ENCODE measurements at regions not wholly inside any gene's neighbourhood (a gene's known extent, or its start where the extent isn't known, plus 50 kb on each side); places are given as distances from the start of the nearest gene placed in this dataset.

DNA sequence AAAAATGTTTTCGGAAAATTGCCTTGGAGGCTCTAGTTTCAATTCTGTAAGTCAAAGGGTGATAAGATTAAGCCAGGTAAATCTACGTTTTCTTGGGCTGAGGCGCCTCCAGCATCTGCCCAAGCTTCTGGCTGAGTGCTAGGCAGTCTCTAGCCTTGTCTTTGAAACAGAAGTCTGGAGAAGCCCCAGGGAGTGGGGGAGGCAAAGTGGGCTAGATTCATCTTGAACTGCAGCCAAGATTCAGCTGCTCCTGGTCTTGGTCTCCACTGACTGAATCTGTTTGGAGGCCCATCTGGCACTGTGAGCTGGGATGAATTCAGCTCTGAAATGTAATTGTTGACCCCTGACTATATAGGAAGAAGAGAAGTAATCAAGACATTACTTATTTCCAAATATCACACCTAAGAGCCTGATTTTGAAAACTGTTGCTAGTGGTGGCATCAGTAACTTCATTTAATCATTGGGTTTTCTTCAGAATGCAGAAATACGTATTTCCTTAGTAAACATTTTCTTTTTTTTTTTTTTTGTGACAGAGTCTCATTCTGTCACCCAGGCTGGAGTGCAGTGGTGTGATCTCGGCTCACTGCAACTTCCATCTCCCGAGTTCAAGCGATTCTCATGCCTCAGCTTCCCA is 187.3 kb upstream of the LEF1 start:
- DNase-seq (ENCODE audit: low read depth): no peak
- no peak for TF ChIP-seq CTCF (conservative IDR thresholded peaks at IDR 0.05; ENCODE audit: low read depth, low read length)
- no peak overlapping the region for H3K4me3 ChIP-seq (ENCODE audit: low read length)

DNA sequence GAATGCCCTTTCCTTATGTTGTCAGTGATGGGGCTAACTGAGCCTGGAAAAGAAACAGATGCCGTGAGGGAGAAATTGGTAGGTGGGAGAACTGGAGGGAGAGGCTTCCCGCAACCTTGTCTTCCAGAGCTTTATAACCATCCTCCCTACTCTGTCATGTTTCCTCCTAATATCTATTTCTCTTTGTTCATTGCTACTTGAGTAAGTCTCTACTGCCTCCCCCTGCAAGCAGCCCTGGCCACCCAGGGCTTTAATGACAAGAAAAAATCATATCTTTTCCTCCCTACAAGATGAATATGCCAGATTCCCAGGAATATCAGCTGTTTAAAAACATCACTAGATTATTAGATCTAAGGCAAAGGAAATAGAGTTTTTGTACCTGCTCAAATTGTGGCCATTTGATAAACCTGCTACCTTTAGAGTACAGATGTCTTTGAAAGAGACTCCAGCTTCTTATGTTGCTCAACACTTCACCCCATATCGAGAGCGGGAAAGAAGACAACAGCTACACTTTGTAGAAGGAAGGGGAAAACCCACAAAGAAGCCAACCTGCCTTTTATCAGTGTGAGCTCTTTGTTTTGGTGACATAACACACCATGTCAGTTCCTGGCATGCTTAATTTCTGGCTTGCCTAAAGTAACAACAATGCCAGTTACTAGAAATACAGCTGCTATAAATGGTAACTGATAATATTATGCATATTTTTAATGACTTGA is 186.6 kb upstream of the LEF1 start:
- no peak overlapping the region for H3K4me3 ChIP-seq (ENCODE audit: low read length)
- no peak for DNase-seq (ENCODE audit: low read depth)
- TF ChIP-seq CTCF (conservative IDR thresholded peaks at IDR 0.05; ENCODE audit: low read depth, low read length): no peak

GRCh38 chr4:108352664-108353308 is 184.1 kb upstream of the LEF1 start:
- TF ChIP-seq CTCF (conservative IDR thresholded peaks at IDR 0.05; ENCODE audit: low read depth, low read length): no peak
- H3K4me3 ChIP-seq (ENCODE audit: low read length): no peak overlapping the region
- DNase-seq (ENCODE audit: low read depth): no peak

DNA sequence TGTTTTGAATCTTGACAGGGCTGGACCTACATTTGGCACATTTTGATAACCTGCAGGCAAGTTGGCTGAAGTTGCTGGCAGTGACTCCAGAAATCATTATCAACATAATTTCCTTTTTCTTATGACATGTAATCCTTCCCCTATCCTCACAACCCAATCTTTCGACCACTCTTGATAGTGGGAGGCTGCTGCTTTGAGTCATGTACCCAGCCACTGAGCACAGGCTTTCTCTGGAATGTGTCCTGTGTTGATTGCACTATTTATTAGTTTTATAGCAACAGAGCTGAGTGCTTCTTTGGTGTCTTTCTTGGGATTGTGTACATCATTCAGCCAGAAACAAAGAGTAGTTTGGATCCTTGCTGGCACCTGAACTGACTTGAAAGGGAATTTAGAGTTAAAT is 183.1 kb upstream of the LEF1 start:
- no peak for TF ChIP-seq CTCF (conservative IDR thresholded peaks at IDR 0.05; ENCODE audit: low read depth, low read length)
- DNase-seq (ENCODE audit: low read depth): no peak
- H3K4me3 ChIP-seq (ENCODE audit: low read length): no peak overlapping the region

- no peak for TF ChIP-seq CTCF (conservative IDR thresholded peaks at IDR 0.05; ENCODE audit: low read depth, low read length)
- no peak overlapping the region for H3K4me3 ChIP-seq (ENCODE audit: low read length)
- no peak for DNase-seq (ENCODE audit: low read depth)
Measured at GRCh38 chr4:108350332-108350731, 181.6 kb upstream of the LEF1 start.

DNA sequence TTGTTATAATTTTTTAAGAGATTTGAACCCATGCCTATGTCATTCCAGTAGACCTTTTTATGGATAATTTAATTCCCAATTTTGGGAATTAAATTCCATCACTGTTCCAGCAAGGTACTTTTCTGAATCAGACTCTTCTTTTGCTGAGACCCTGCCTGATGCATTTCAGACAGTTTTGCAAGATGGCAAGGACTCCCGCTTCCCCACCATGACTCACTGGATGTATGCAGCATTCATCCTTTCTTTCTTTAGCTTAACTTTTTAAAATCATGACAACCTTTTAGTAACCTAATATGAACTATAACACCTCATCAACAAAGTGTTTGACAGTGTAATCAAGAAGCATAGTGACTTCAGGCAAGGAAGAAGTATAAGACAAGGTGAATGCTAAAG is 178.1 kb upstream of the LEF1 start:
- no peak for TF ChIP-seq CTCF (conservative IDR thresholded peaks at IDR 0.05; ENCODE audit: low read depth, low read length)
- no peak for DNase-seq (ENCODE audit: low read depth)
- H3K4me3 ChIP-seq (ENCODE audit: low read length): no peak overlapping the region
